Hepatocyte (in vitro differentiated cells): ENCODE measurements at regions not wholly inside any gene's neighbourhood (a gene's known extent, or its start where the extent isn't known, plus 50 kb on each side); places are given as distances from the start of the nearest gene placed in this dataset.

ENCODE experiments used
- DNase-seq: peaks from one replicate; pipeline ENCODE4 v3.0.0-alpha.2; 2016; ENCODE audit warnings: low spot score
- H2AFZ ChIP-seq: fragments of 200-600 bp; sonication (generic); 2 replicates; pipeline ENCODE4 v1.6.0; 2016; ENCODE audit warnings: antibody characterized with exemption, mild to moderate bottlenecking
- H3K27ac ChIP-seq: fragments of 200-600 bp; sonication (generic); 2 replicates; pipeline ENCODE4 v1.5.1; 2016; ENCODE audit warnings: mild to moderate bottlenecking
- H3K27me3 ChIP-seq: fragments of 200-600 bp; sonication (generic); 2 replicates; pipeline ENCODE4 v1.6.1; 2016
- H3K36me3 ChIP-seq: fragments of 200-600 bp; sonication (generic); replicated peaks from 2 replicates; pipeline ENCODE4 v1.5.1; 2016; ENCODE audit warnings: low read depth; ENCODE audit not compliant: insufficient read depth
- H3K4me1 ChIP-seq: fragments of 200-600 bp; sonication (generic); 2 replicates; pipeline ENCODE4 v1.5.1; 2016; ENCODE audit warnings: mild to moderate bottlenecking, moderate library complexity; ENCODE audit not compliant: insufficient read depth
- H3K4me2 ChIP-seq: fragments of 200-600 bp; sonication (generic); 2 replicates; pipeline ENCODE4 v1.6.0; 2016
- H3K4me3 ChIP-seq: fragments of 200-600 bp; sonication (generic); 2 replicates; pipeline ENCODE4 v1.5.1; 2016; ENCODE audit warnings: mild to moderate bottlenecking
- H3K79me2 ChIP-seq: fragments of 200-600 bp; sonication (generic); 2 replicates; pipeline ENCODE4 v1.6.0; 2017; ENCODE audit warnings: mild to moderate bottlenecking
- H3K9me2 ChIP-seq: fragments of 200-600 bp; sonication (generic); replicated peaks from 2 replicates; pipeline ENCODE4 v1.6.0; 2017; ENCODE audit warnings: mild to moderate bottlenecking; ENCODE audit not compliant: insufficient read depth
- H3K9me3 ChIP-seq: fragments of 200-600 bp; sonication (generic); 2 replicates; pipeline ENCODE4 v1.5.1; 2016; ENCODE audit warnings: low read depth, mild to moderate bottlenecking
- H4K20me1 ChIP-seq: fragments of 200-600 bp; sonication (generic); 2 replicates; pipeline ENCODE4 v1.6.0; 2016; ENCODE audit warnings: mild to moderate bottlenecking; ENCODE audit not compliant: insufficient read depth, poor library complexity, severe bottlenecking
- EZH2 ChIP-seq: fragments of 200-600 bp; sonication (generic); IDR thresholded peaks from 2 replicates; pipeline ENCODE4 v1.6.1; 2016; ENCODE audit warnings: antibody characterized with exemption, mild to moderate bottlenecking, borderline replicate concordance
- EZH2phosphoT487 ChIP-seq: fragments of 200-600 bp; sonication (generic); IDR thresholded peaks from one replicate; pipeline ENCODE4 v1.6.1; 2018; ENCODE audit warnings: antibody characterized with exemption, mild to moderate bottlenecking, low read depth, moderate library complexity; ENCODE audit not compliant: unreplicated experiment, severe bottlenecking
- WGBS: methylation state at CpG from one replicate; pipeline ENCODE4 v1.1.6; 2016; ENCODE audit warnings: low lambda C conversion rate; ENCODE audit errors: missing lambda C conversion rate; 5-methylcytosine and 5-hydroxymethylcytosine counted together
- TF ChIP-seq, protein P1 (sequence below): fragments of 200-600 bp; sonication (generic); IDR thresholded peaks from 2 replicates; pipeline ENCODE4 v1.5.1; 2016; ENCODE audit warnings: antibody characterized with exemption, mild to moderate bottlenecking; ENCODE audit not compliant: poor library complexity

- Histone ChIP-seq H3K9me3 (no peaks in the 10 kb centered on the region), H3K4me1 (no peaks in the 10 kb centered on the region), H3K4me2 (no peak overlapping the region), H3K79me2 (no peaks in the 10 kb centered on the region), H3K27ac (no peak overlapping the region), H3K4me3 (no peak overlapping the region), H3K27me3 (no peaks in the 10 kb centered on the region), H2AFZ (no peak overlapping the region), H3K9me2 (no peaks in the 10 kb centered on the region), H3K36me3 (no peaks in the 10 kb centered on the region), H4K20me1 (no peaks in the 10 kb centered on the region)
- TF ChIP-seq, protein P1, sequence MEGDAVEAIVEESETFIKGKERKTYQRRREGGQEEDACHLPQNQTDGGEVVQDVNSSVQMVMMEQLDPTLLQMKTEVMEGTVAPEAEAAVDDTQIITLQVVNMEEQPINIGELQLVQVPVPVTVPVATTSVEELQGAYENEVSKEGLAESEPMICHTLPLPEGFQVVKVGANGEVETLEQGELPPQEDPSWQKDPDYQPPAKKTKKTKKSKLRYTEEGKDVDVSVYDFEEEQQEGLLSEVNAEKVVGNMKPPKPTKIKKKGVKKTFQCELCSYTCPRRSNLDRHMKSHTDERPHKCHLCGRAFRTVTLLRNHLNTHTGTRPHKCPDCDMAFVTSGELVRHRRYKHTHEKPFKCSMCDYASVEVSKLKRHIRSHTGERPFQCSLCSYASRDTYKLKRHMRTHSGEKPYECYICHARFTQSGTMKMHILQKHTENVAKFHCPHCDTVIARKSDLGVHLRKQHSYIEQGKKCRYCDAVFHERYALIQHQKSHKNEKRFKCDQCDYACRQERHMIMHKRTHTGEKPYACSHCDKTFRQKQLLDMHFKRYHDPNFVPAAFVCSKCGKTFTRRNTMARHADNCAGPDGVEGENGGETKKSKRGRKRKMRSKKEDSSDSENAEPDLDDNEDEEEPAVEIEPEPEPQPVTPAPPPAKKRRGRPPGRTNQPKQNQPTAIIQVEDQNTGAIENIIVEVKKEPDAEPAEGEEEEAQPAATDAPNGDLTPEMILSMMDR, result no peak
- TF ChIP-seq EZH2 (no peak), EZH2phosphoT487 (no peak)
- no peak for DNase-seq
- 79% methylated on average over 1 of the region's 1 CpG for WGBS
Measured at GRCh38 chr5:99331061-99331460, 402.3 kb upstream of the CHD1 start.

DNA sequence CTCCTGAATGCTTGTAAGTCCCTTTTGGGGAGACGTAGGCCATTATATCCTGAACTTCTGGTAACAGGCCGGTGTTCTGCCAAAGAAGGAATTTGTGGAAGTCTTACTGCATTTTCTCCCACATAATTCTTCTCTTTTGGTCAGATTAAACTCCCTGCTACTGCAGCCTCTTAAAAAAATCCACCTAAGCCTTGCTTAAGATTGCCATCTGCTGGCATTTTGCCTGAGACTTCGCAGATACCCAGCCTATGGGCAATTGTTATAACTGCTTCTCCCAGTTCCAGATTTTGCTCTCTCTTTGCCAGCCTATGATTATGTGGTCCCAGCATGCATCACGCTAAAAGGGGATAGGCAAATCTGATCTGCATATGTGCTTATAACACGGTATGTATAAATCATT is 391.6 kb upstream of the CHD1 start:
- no peak for TF ChIP-seq EZH2
- TF ChIP-seq EZH2phosphoT487, result no peak
- TF ChIP-seq, protein P1, result no peak

DNA sequence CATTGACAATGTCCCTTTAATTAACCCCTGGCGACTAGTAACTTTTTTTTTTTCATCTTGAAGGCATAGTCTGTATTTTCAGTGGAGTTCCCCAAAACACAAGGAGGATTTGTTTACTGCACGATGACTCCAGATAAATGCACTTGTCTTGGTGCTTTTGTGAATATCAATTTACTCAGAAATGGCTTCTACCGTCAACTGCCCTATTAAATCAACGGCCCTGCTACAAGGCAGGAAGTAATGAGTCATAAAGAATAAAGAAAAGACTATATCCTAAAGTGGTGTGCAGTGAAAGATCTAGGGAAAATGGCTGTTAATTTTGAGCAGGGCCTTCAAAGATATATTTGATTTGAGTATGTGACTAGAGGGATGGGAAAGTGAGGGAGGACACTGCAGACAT is 388.3 kb upstream of the CHD1 start:
- no peaks in the 10 kb centered on the region for H3K9me3 ChIP-seq
- H2AFZ ChIP-seq, result no peak overlapping the region
- no peak overlapping the region for H3K27ac ChIP-seq
- no peaks in the 10 kb centered on the region for H3K9me2 ChIP-seq
- no peaks in the 10 kb centered on the region for H3K4me1 ChIP-seq
- DNase-seq, result no peak
- 74% methylated on average over 4 of the region's 4 CpGs for WGBS
- no peak overlapping the region for H3K4me3 ChIP-seq
- H3K4me2 ChIP-seq, result no peak overlapping the region
- TF ChIP-seq, protein P1, result no peak
- TF ChIP-seq EZH2 (no peak), EZH2phosphoT487 (no peak)
- no peaks in the 10 kb centered on the region for H3K27me3 ChIP-seq
- H4K20me1 ChIP-seq, result no peaks in the 10 kb centered on the region
- no peaks in the 10 kb centered on the region for H3K79me2 ChIP-seq
- no peaks in the 10 kb centered on the region for H3K36me3 ChIP-seq

More for the DNA sequence above, 391.6 kb upstream of the CHD1 start:
- Histone ChIP-seq H3K27me3 (no peaks in the 10 kb centered on the region), H2AFZ (no peak overlapping the region), H3K4me2 (no peak overlapping the region), H3K79me2 (no peaks in the 10 kb centered on the region), H3K27ac (no peak overlapping the region), H3K36me3 (no peaks in the 10 kb centered on the region), H4K20me1 (no peaks in the 10 kb centered on the region), H3K4me1 (no peaks in the 10 kb centered on the region), H3K4me3 (no peak overlapping the region), H3K9me2 (no peaks in the 10 kb centered on the region), H3K9me3 (no peaks in the 10 kb centered on the region)
- peak; percentile 10 for DNase-seq
- 36% methylated on average over 5 of the region's 5 CpGs for WGBS

GRCh38 chr5:99316484-99316883 is 387.7 kb upstream of the CHD1 start:
- no peak for DNase-seq
- Histone ChIP-seq H3K36me3 (no peaks in the 10 kb centered on the region), H4K20me1 (no peaks in the 10 kb centered on the region), H2AFZ (no peak overlapping the region), H3K27me3 (no peaks in the 10 kb centered on the region), H3K9me2 (no peaks in the 10 kb centered on the region), H3K27ac (no peak overlapping the region), H3K4me2 (no peak overlapping the region), H3K4me1 (no peaks in the 10 kb centered on the region), H3K9me3 (no peaks in the 10 kb centered on the region), H3K79me2 (no peaks in the 10 kb centered on the region), H3K4me3 (no peak overlapping the region)
- TF ChIP-seq, protein P1, result no peak
- TF ChIP-seq EZH2phosphoT487 (no peak), EZH2 (no peak)
- 89% methylated on average over 1 of the region's 1 CpG for whole genome bisulfite sequencing
